Calu3 (cell line): ENCODE measurements at regions not wholly inside any gene's neighbourhood (a gene's known extent, or its start where the extent isn't known, plus 50 kb on each side); places are given as distances from the start of the nearest gene placed in this dataset.

Experiments used
- BruUV-seq: library from RNA; stranded (reverse); fragments of 400-500 nt; replicated peaks from 2 replicates; lab custom pipeline; 2021; lab: Mats Ljungman, UMichigan
- CTCF ChIA-PET: fragments of 300-600 bp; sonication (Branson Sonifier 250); formaldehyde crosslinking; loops from one replicate; lab custom pipeline; 2022; ENCODE audit warnings: antibody characterized with exemption; lab: Charles Lee
- DNase-seq: peaks from one replicate; pipeline ENCODE4 v3.0.0; 2022
- H3K27ac Mint-ChIP-seq: one replicate; pipeline ENCODE4 v1.8.0; 2022; ENCODE audit warnings: mixed read lengths; ENCODE audit not compliant: unreplicated experiment
- H3K27me3 Mint-ChIP-seq: one replicate; pipeline ENCODE4 v1.8.0; 2022; ENCODE audit warnings: mixed read lengths; ENCODE audit not compliant: unreplicated experiment
- H3K36me3 Mint-ChIP-seq: one replicate; pipeline ENCODE4 v1.8.0; 2022; ENCODE audit warnings: mild to moderate bottlenecking, moderate library complexity, mixed read lengths; ENCODE audit not compliant: insufficient read depth, unreplicated experiment
- H3K4me1 Mint-ChIP-seq: one replicate; pipeline ENCODE4 v1.8.0; 2022; ENCODE audit warnings: mild to moderate bottlenecking, low read depth, mixed read lengths; ENCODE audit not compliant: unreplicated experiment
- H3K4me3 Mint-ChIP-seq: one replicate; pipeline ENCODE4 v1.8.0; 2022; ENCODE audit warnings: mild to moderate bottlenecking, low read depth, moderate library complexity, mixed read lengths; ENCODE audit not compliant: unreplicated experiment
- H3K9me3 Mint-ChIP-seq: one replicate; pipeline ENCODE4 v1.8.0; 2022; ENCODE audit warnings: low read depth, mixed read lengths; ENCODE audit not compliant: unreplicated experiment
- intact Hi-C: fragments of 100-400 bp; cut with micrococcal nuclease; formaldehyde crosslinking; loops from one replicate; pipeline ENCODE4 v1.10.0; 2022; ENCODE audit not compliant: unreplicated experiment
- TF ChIP-seq, protein P1 (sequence below): fragments of 200-600 bp; IDR thresholded peaks from one replicate; pipeline ENCODE4 v1.8.0; 2022; ENCODE audit warnings: antibody characterized with exemption; ENCODE audit not compliant: unreplicated experiment

- Mint-ChIP-seq H3K36me3 (no peaks in the 10 kb centered on the region), H3K4me3 (no peak overlapping the region), H3K27me3 (no peaks in the 10 kb centered on the region), H3K27ac (no peak overlapping the region), H3K9me3 (peaks cover 21% of the 10 kb centered on the region), H3K4me1 (no peaks in the 10 kb centered on the region)
- no TSS peak for BruUV-seq
- intact Hi-C loops, result no loop called here
- CTCF ChIA-PET, result no interaction called here
- no peak for DNase-seq
- TF ChIP-seq, protein P1, sequence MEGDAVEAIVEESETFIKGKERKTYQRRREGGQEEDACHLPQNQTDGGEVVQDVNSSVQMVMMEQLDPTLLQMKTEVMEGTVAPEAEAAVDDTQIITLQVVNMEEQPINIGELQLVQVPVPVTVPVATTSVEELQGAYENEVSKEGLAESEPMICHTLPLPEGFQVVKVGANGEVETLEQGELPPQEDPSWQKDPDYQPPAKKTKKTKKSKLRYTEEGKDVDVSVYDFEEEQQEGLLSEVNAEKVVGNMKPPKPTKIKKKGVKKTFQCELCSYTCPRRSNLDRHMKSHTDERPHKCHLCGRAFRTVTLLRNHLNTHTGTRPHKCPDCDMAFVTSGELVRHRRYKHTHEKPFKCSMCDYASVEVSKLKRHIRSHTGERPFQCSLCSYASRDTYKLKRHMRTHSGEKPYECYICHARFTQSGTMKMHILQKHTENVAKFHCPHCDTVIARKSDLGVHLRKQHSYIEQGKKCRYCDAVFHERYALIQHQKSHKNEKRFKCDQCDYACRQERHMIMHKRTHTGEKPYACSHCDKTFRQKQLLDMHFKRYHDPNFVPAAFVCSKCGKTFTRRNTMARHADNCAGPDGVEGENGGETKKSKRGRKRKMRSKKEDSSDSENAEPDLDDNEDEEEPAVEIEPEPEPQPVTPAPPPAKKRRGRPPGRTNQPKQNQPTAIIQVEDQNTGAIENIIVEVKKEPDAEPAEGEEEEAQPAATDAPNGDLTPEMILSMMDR, result no peak
Observed at GRCh38 chr11:134765565-134765964, 353.5 kb upstream of the B3GAT1 start.

GRCh38 chr11:134764966-134765365 lies 352.9 kb upstream of the B3GAT1 start:
- Mint-ChIP-seq H3K27me3 (no peaks in the 10 kb centered on the region), H3K36me3 (no peaks in the 10 kb centered on the region), H3K4me3 (no peak overlapping the region), H3K9me3 (peaks cover 21% of the 10 kb centered on the region), H3K4me1 (no peaks in the 10 kb centered on the region), H3K27ac (no peak overlapping the region)
- BruUV-seq, result no TSS peak
- no peak for DNase-seq
- intact Hi-C loops, result no loop called here
- TF ChIP-seq, protein P1, result no peak
- CTCF ChIA-PET, result no interaction called here

- CTCF ChIA-PET, result no interaction called here
- H3K4me3 Mint-ChIP-seq, result no peak overlapping the region
- intact Hi-C loops, result no loop called here
- H3K36me3 Mint-ChIP-seq, result no peaks in the 10 kb centered on the region
- no peaks in the 10 kb centered on the region for H3K4me1 Mint-ChIP-seq
- TF ChIP-seq, protein P1, result no peak
- BruUV-seq, result no TSS peak
- H3K27ac Mint-ChIP-seq, result no peak overlapping the region
- peaks cover 21% of the 10 kb centered on the region for H3K9me3 Mint-ChIP-seq
- no peak for DNase-seq
- H3K27me3 Mint-ChIP-seq, result no peaks in the 10 kb centered on the region
Observed at GRCh38 chr11:134764367-134764766, 352.3 kb upstream of the B3GAT1 start.

GRCh38 chr11:134763030-134763388 lies 351.0 kb upstream of the B3GAT1 start:
- CTCF ChIA-PET, result no interaction called here
- Mint-ChIP-seq H3K4me1 (no peaks in the 10 kb centered on the region), H3K9me3 (peaks cover 17% of the 10 kb centered on the region), H3K4me3 (no peak overlapping the region), H3K36me3 (no peaks in the 10 kb centered on the region), H3K27me3 (no peaks in the 10 kb centered on the region), H3K27ac (no peak overlapping the region)
- TF ChIP-seq, protein P1, result no peak
- no TSS peak for BruUV-seq
- intact Hi-C loops, result no loop called here
- no peak for DNase-seq
